ENCODE measurements at regions not wholly inside any gene's neighbourhood (a gene's known extent, or its start where the extent isn't known, plus 50 kb on each side); places are given as distances from the start of the nearest gene placed in this dataset.
"Not testable (repeated sequence)": the region's sequence is repeated elsewhere in the genome, so short reads cannot be mapped to it uniquely, and the experiment has no call there.

DNA sequence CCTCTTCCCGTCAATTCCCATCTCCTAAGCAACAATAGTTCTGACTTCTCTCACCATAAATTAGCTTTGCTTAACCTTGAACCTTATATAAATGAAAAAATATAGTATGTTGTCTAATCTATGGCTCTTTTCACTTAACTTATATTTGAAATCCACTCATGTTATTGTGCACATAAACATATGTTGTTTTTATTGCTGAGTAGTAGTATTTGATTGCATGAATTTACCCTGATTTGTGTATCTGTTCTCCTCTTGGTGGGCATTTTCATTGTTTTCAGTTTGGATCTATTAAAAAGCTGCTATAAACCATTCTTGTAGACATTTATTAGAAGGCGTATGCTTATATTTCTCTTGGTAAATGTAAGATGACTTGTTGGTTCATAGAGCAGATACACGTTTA is 874.3 kb upstream of the ZEB2 start:
- H3K27me3 Mint-ChIP-seq, result no peaks in the 10 kb centered on the region
- DNase-seq (ENCODE audit: low spot score in 2 of 2), result no peak
- no peaks in the 10 kb centered on the region for H3K4me1 Mint-ChIP-seq
- H3K4me3 Mint-ChIP-seq, result no peak overlapping the region
- no peak overlapping the region for H3K27ac Mint-ChIP-seq
- ATAC-seq (ENCODE audit: low read depth), result no peak
- H3K9me3 Mint-ChIP-seq, result peaks cover 1% of the 10 kb centered on the region
- no peaks in the 10 kb centered on the region for H3K36me3 Mint-ChIP-seq

- DNase-seq (ENCODE audit: low spot score in 2 of 2) (no peak), ATAC-seq (ENCODE audit: low read depth) (no peak)
- Mint-ChIP-seq H3K9me3 (peaks cover 3% of the 10 kb centered on the region), H3K27ac (no peak overlapping the region), H3K27me3 (no peaks in the 10 kb centered on the region), H3K4me1 (peaks cover 2% of the 10 kb centered on the region), H3K36me3 (no peaks in the 10 kb centered on the region), H3K4me3 (no peak overlapping the region)
Observed at GRCh38 chr2:145386973-145387372, 867.1 kb upstream of the ZEB2 start.

DNA sequence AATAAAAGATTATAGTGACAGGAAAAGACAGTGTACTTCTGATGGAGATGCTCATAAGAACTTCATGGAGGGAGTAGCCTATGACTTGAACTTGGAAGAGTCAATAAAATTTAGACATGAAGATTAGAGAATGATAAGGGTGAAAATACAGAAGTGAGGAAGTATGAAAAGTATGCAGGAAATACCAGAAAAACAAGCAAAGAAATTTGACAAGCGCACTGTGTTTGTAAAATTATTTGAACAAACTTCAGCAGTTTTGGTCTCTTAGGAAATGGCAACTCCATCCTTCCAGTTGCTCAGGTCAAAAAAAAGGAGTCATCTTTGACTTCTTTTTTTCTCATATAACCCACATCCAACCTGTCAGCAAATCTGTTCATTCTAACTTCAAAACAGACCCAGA is 864.0 kb upstream of the ZEB2 start:
- Mint-ChIP-seq H3K27me3 (no peaks in the 10 kb centered on the region), H3K9me3 (peaks cover 1% of the 10 kb centered on the region), H3K4me1 (peaks cover 2% of the 10 kb centered on the region), H3K4me3 (no peak overlapping the region), H3K36me3 (no peaks in the 10 kb centered on the region), H3K27ac (no peak overlapping the region)
- ATAC-seq (ENCODE audit: low read depth), result no peak
- no peak for DNase-seq (ENCODE audit: low spot score in 2 of 2)

DNA sequence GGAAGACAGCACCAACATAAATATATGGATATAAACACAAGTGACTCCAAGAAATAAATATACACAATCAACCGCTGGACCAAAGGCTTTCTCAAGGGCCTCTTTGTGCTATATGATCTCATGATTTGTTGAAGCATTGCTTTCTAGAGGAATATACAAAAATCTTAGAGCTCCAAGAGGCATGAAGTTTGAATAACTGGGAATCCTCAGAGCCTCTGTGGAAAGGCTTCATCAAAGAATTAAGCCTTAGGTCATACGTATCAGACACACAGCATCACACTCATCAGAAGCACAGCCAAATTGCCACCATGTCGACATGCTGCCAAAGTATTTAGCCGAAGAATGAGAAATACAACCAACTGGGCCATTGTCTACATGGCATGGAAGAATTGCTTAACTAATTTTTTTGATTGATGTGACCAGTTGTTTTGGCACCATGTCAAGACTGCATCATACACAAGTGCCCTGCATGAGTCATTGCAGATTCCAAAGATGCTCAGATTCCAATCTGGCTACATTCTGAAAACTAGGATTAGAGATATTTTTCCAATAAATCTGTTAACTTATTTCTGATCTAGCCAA is 860.6 kb upstream of the ZEB2 start:
- no peak overlapping the region for H3K27ac Mint-ChIP-seq
- ATAC-seq (ENCODE audit: low read depth), result no peak

DNA sequence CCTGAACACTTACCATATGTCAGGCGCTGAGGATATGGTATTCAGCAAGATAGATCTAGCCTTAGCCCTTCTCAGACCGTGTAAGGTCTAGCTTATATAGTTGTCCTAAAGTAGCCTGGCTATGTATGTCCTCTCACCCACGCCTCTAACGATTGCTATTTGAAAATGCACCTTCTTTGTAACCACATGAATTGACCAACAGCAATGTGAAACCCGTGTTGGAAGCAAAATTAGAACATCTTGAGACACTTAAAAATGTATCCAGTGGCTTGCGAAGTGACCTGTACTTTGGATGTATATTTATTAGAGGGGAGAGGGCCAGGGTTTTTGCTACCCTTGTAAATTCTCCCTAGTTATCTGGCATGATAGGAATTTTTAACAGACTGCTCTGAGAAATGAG is 860.0 kb upstream of the ZEB2 start:
- H3K4me1 Mint-ChIP-seq, result no peaks in the 10 kb centered on the region
- no peak for DNase-seq (ENCODE audit: low spot score in 2 of 2)
- no peaks in the 10 kb centered on the region for H3K27me3 Mint-ChIP-seq
- no peak overlapping the region for H3K4me3 Mint-ChIP-seq
- H3K36me3 Mint-ChIP-seq, result no peaks in the 10 kb centered on the region
- no peak overlapping the region for H3K27ac Mint-ChIP-seq
- ATAC-seq (ENCODE audit: low read depth), result no peak
- H3K9me3 Mint-ChIP-seq, result no peaks in the 10 kb centered on the region

More for the DNA sequence above, 860.6 kb upstream of the ZEB2 start:
- H3K27me3 Mint-ChIP-seq, result no peaks in the 10 kb centered on the region
- peaks cover 1% of the 10 kb centered on the region for H3K9me3 Mint-ChIP-seq
- H3K36me3 Mint-ChIP-seq, result no peaks in the 10 kb centered on the region
- no peak for DNase-seq (ENCODE audit: low spot score in 2 of 2)
- no peaks in the 10 kb centered on the region for H3K4me1 Mint-ChIP-seq
- no peak overlapping the region for H3K4me3 Mint-ChIP-seq

GRCh38 chr2:145374165-145374564 is 854.2 kb upstream of the ZEB2 start:
- no peak for ATAC-seq (ENCODE audit: low read depth)
- H3K27me3 Mint-ChIP-seq, result no peaks in the 10 kb centered on the region
- no peak overlapping the region for H3K4me3 Mint-ChIP-seq
- H3K36me3 Mint-ChIP-seq, result no peaks in the 10 kb centered on the region
- no peak for DNase-seq (ENCODE audit: low spot score in 2 of 2)
- no peaks in the 10 kb centered on the region for H3K4me1 Mint-ChIP-seq
- H3K27ac Mint-ChIP-seq, result no peak overlapping the region
- H3K9me3 Mint-ChIP-seq, result no peaks in the 10 kb centered on the region

DNA sequence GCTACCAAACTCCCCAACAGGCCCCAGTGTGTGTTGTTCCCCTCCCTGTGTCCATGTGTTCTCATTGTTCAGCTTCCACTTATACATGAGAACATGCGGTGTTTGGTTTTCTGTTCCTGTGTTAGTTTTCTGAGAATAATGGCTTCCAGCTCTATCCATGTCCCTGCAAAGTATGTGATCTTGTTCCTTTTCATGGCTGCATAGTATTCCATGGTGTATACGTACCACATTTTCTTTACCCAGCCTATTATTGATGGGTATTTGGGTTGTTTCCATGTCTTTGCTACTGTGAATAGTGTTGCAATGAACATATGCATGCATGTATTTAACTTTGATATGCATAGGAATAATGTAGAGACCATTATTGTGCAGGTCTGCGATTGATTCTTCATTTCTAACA is 847.4 kb upstream of the ZEB2 start:
- not testable (repeated sequence) for DNase-seq (ENCODE audit: low spot score in 2 of 2); H3K27ac Mint-ChIP-seq; ATAC-seq (ENCODE audit: low read depth); H3K27me3 Mint-ChIP-seq; H3K36me3 Mint-ChIP-seq; H3K4me1 Mint-ChIP-seq; H3K9me3 Mint-ChIP-seq; H3K4me3 Mint-ChIP-seq

DNA sequence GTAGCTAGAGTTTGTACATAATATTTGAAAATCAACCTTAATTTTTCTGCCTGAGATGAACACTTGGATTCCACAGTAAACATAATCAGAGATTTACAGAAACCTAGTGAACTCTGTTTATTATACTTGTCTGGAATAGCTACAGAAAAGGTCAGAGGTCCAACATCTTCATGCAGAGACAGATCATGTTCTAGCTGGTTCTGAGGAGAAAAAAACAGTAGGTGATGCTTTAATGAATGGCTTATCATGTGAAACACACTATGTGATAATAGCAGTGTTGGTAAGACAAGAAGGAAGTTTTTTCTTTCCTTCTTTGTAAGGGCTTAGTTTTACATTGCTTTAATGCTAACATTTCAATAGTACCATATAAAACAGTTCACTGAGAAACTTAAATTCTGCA is 846.4 kb upstream of the ZEB2 start:
- no peaks in the 10 kb centered on the region for H3K36me3 Mint-ChIP-seq
- ATAC-seq (ENCODE audit: low read depth), result no peak
- no peaks in the 10 kb centered on the region for H3K27me3 Mint-ChIP-seq
- H3K4me3 Mint-ChIP-seq, result no peak overlapping the region
- H3K27ac Mint-ChIP-seq, result no peak overlapping the region
- H3K4me1 Mint-ChIP-seq, result no peaks in the 10 kb centered on the region
- no peak for DNase-seq (ENCODE audit: low spot score in 2 of 2)
- no peaks in the 10 kb centered on the region for H3K9me3 Mint-ChIP-seq

DNA sequence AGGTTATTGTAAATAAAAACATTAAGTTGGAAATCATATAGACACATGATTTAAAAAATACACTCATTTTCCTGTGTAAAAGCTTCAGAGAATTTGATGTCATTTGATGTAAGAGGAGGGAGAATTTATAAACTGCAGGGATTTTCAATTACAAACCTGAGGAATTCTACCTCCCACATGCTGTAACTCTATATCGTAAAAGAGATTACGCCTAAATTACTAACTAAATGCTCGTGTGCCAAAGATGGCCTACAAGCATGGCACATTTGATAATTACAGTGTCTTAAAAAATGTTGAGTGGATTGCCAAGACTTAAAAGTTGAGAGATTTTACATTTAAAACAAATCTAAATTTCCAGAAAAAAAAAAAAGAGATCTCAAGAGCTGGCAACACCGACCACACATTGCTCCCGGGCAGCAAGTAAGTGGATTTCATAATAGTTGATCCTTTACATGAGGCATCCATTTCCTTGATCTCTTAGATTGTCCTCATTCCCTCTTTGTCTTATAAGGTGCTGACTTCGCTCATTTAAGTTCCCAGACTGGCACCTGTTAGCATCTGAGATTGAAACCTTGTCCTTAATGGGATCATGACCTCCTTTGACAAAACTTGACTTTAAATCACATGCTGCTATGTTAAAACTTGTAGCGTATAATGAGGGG is 840.3 kb upstream of the ZEB2 start:
- DNase-seq (ENCODE audit: low spot score in 2 of 2) (no peak), ATAC-seq (ENCODE audit: low read depth) (no peak)
- no peaks in the 10 kb centered on the region for H3K9me3 Mint-ChIP-seq
- no peaks in the 10 kb centered on the region for H3K36me3 Mint-ChIP-seq
- no peaks in the 10 kb centered on the region for H3K27me3 Mint-ChIP-seq
- no peak overlapping the region for H3K27ac Mint-ChIP-seq
- H3K4me1 Mint-ChIP-seq, result no peaks in the 10 kb centered on the region
- H3K4me3 Mint-ChIP-seq, result no peak overlapping the region

- Mint-ChIP-seq H3K27me3 (no peaks in the 10 kb centered on the region), H3K4me3 (no peak overlapping the region), H3K36me3 (no peaks in the 10 kb centered on the region), H3K4me1 (no peaks in the 10 kb centered on the region), H3K27ac (no peak overlapping the region), H3K9me3 (no peaks in the 10 kb centered on the region)
- no peak for ATAC-seq (ENCODE audit: low read depth)
- no peak for DNase-seq (ENCODE audit: low spot score in 2 of 2)
Observed at GRCh38 chr2:145359561-145359960, 839.6 kb upstream of the ZEB2 start.

- no peaks in the 10 kb centered on the region for H3K9me3 Mint-ChIP-seq
- H3K4me1 Mint-ChIP-seq, result no peaks in the 10 kb centered on the region
- H3K27ac Mint-ChIP-seq, result no peak overlapping the region
- no peak overlapping the region for H3K4me3 Mint-ChIP-seq
- ATAC-seq (ENCODE audit: low read depth) (no peak), DNase-seq (ENCODE audit: low spot score in 2 of 2) (no peak)
- no peaks in the 10 kb centered on the region for H3K36me3 Mint-ChIP-seq
- no peaks in the 10 kb centered on the region for H3K27me3 Mint-ChIP-seq
Observed at GRCh38 chr2:145356056-145356455, 836.1 kb upstream of the ZEB2 start.

DNA sequence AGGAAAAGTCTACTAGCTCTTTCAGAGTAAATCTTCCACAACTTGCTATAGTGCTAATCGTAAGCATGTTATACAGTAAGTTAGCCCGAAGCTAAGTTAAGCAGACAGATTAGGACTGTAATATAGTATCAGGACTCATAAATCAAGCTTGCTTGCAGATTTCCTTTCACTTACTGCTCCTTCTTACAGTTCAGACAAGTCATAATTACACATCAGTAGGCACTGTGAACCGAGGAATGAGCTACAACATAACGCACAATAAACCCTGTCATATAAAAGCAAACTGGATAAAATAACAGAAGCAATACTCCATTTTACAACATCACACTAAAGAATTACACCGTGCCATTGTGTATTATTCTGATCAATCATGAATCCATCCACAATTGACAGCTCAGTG is 832.6 kb upstream of the ZEB2 start:
- no peak overlapping the region for H3K4me3 Mint-ChIP-seq
- no peaks in the 10 kb centered on the region for H3K36me3 Mint-ChIP-seq
- no peak overlapping the region for H3K27ac Mint-ChIP-seq
- DNase-seq (ENCODE audit: low spot score in 2 of 2) (no peak), ATAC-seq (ENCODE audit: low read depth) (no peak)
- no peaks in the 10 kb centered on the region for H3K27me3 Mint-ChIP-seq
- no peaks in the 10 kb centered on the region for H3K9me3 Mint-ChIP-seq
- H3K4me1 Mint-ChIP-seq, result no peaks in the 10 kb centered on the region

GRCh38 chr2:145351864-145352425 is 832.0 kb upstream of the ZEB2 start:
- H3K27ac Mint-ChIP-seq, result no peak overlapping the region
- no peak for ATAC-seq (ENCODE audit: low read depth)
- H3K4me1 Mint-ChIP-seq, result no peaks in the 10 kb centered on the region

DNA sequence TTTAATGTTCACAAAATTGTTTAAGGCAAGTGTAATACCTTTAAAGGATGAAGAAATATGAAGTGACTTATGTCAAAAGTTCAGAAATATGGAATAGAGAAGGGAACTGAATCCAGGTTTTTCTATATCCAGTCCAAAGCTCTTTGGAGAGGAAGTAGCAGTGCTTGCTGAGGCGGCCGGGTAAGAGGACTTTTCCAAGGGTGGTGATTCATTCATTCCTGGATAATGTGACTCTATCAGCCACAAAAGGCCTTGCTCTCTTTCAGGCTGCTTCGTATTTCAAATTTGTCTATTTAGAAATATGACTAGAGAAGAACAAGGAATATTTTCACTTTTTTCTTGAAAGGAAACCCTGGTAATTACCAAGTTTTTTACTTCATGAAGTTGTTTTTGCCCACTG is 830.1 kb upstream of the ZEB2 start:
- no peak overlapping the region for H3K27ac Mint-ChIP-seq
- H3K4me3 Mint-ChIP-seq, result no peak overlapping the region
- no peaks in the 10 kb centered on the region for H3K36me3 Mint-ChIP-seq
- ATAC-seq (ENCODE audit: low read depth), result no peak
- DNase-seq (ENCODE audit: low spot score in 2 of 2), result no peak
- no peaks in the 10 kb centered on the region for H3K27me3 Mint-ChIP-seq
- no peaks in the 10 kb centered on the region for H3K4me1 Mint-ChIP-seq
- no peaks in the 10 kb centered on the region for H3K9me3 Mint-ChIP-seq

More at GRCh38 chr2:145351864-145352425, 832.0 kb upstream of the ZEB2 start:
- Mint-ChIP-seq H3K36me3 (no peaks in the 10 kb centered on the region), H3K27me3 (no peaks in the 10 kb centered on the region), H3K9me3 (no peaks in the 10 kb centered on the region), H3K4me3 (no peak overlapping the region)
- no peak for DNase-seq (ENCODE audit: low spot score in 2 of 2)

Measured in memory B cell (primary cell).